Immature natural killer cell (primary cell): ENCODE measurements at regions not wholly inside any gene's neighbourhood (a gene's known extent, or its start where the extent isn't known, plus 50 kb on each side); places are given as distances from the start of the nearest gene placed in this dataset.

ENCODE experiments used
- DNase-seq, 3 donors: peaks; one replicate each; pipeline ENCODE4 v3.0.0; 2022; ENCODE audit warnings: mixed read lengths in 1 of 3
- H3K27ac Mint-ChIP-seq, 6 donors: one replicate each; pipeline ENCODE4 v1.8.0; 2020; ENCODE audit warnings: mixed read lengths in 6 of 6, mild to moderate bottlenecking in 5 of 6, inconsistent platforms in 4 of 6, moderate library complexity in 3 of 6
- H3K27me3 Mint-ChIP-seq, 3 donors: one replicate each; pipeline ENCODE4 v1.8.0; 2020 to 2021; ENCODE audit warnings: low read depth in 3 of 3, mild to moderate bottlenecking in 3 of 3, mixed read lengths in 3 of 3, moderate library complexity in 3 of 3, inconsistent platforms in 1 of 3
- H3K36me3 Mint-ChIP-seq, 3 donors: one replicate each; pipeline ENCODE4 v1.8.0; 2020; ENCODE audit warnings: mixed read lengths in 3 of 3, inconsistent platforms in 2 of 3, mild to moderate bottlenecking in 2 of 3
- H3K4me1 Mint-ChIP-seq, 2 donors: one replicate each; pipeline ENCODE4 v1.8.0; 2020; ENCODE audit warnings: inconsistent platforms in 2 of 2, mild to moderate bottlenecking in 2 of 2, mixed read lengths in 2 of 2, moderate library complexity in 1 of 2
- H3K4me3 Mint-ChIP-seq, 5 donors: one replicate each; pipeline ENCODE4 v1.8.0; 2020; ENCODE audit warnings: mild to moderate bottlenecking in 5 of 5, mixed read lengths in 5 of 5, inconsistent platforms in 3 of 5, moderate library complexity in 3 of 5
- H3K9me3 Mint-ChIP-seq, 6 donors: one replicate each; pipeline ENCODE4 v1.8.0; 2020; ENCODE audit warnings: mild to moderate bottlenecking in 6 of 6, mixed read lengths in 6 of 6, inconsistent platforms in 4 of 6, moderate library complexity in 3 of 6

DNA sequence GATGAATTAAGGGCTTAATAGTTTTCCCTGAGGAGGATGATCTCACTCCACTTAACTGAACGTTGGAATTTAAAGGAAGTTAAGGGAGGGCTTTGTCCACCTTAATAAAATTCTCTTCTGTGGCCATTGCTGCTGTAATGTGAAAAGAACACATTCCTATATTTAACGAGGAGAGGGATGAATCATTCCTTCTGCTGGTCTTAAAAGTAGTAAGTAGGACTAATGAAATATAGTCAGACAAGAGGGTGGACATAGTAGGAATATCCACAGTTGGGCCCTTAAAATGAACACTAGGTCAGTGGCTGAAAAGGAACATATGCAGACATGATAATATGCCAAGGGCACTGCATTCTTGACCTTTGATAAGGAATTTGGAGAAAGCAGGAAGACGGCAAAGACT is 405.6 kb downstream of the PMP22 start:
- no peak overlapping the region for H3K27ac Mint-ChIP-seq
- peaks cover 0 to 4% (median 0%) of the 10 kb centered on the region in 6 donors for H3K9me3 Mint-ChIP-seq
- H3K36me3 Mint-ChIP-seq, result no peaks in the 10 kb centered on the region
- DNase-seq, result no peak
- no peak overlapping the region for H3K4me3 Mint-ChIP-seq
- peaks cover 0 to 2% (median 0%) of the 10 kb centered on the region in 3 donors for H3K27me3 Mint-ChIP-seq
- H3K4me1 Mint-ChIP-seq, result no peaks in the 10 kb centered on the region

GRCh38 chr17:14856176-14856575 is 408.9 kb downstream of the PMP22 start:
- H3K9me3 Mint-ChIP-seq, result peaks cover 0 to 4% (median 0%) of the 10 kb centered on the region in 6 donors

DNA sequence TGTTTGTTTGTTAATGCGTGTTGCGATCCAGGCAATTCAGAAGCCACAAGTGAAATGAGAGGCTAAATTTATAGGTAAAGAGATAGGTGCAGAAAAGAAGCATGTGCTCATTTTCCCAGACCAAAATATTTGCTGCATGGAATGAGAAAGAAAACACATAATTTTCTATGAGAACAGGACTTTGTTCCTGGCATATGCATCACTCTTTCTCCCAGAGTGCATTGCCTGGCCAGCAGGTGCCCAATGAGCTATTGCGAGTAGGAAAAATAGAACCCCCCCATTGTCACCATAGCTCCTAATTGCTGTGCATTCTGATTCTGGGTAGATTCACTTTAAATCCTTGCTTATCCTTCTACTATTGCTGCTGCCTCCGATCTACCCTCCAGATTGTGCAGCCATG is 410.4 kb downstream of the PMP22 start:
- no peak overlapping the region for H3K27ac Mint-ChIP-seq
- no peak overlapping the region for H3K4me3 Mint-ChIP-seq
- H3K9me3 Mint-ChIP-seq, result peaks cover 0 to 4% (median 0%) of the 10 kb centered on the region in 6 donors
- H3K4me1 Mint-ChIP-seq, result no peaks in the 10 kb centered on the region
- H3K27me3 Mint-ChIP-seq, result peaks cover 0 to 4% (median 2%) of the 10 kb centered on the region in 3 donors
- no peak for DNase-seq
- no peaks in the 10 kb centered on the region for H3K36me3 Mint-ChIP-seq

More at GRCh38 chr17:14856176-14856575, 408.9 kb downstream of the PMP22 start:
- no peaks in the 10 kb centered on the region for H3K36me3 Mint-ChIP-seq
- H3K4me3 Mint-ChIP-seq, result no peak overlapping the region
- DNase-seq, result no peak
- H3K27me3 Mint-ChIP-seq, result peaks cover 0 to 2% (median 0%) of the 10 kb centered on the region in 3 donors
- no peak overlapping the region for H3K27ac Mint-ChIP-seq
- H3K4me1 Mint-ChIP-seq, result no peaks in the 10 kb centered on the region

- H3K36me3 Mint-ChIP-seq, result no peaks in the 10 kb centered on the region
- no peak overlapping the region for H3K27ac Mint-ChIP-seq
- H3K9me3 Mint-ChIP-seq, result peaks cover 0 to 2% (median 0%) of the 10 kb centered on the region in 6 donors
- H3K27me3 Mint-ChIP-seq, result peaks cover 4 to 8% (median 6%) of the 10 kb centered on the region in 3 donors
- no peak for DNase-seq
- no peak overlapping the region for H3K4me3 Mint-ChIP-seq
- no peaks in the 10 kb centered on the region for H3K4me1 Mint-ChIP-seq
These were observed 419.4 kb downstream of the PMP22 start for GRCh38 chr17:14845591-14846281.

DNA sequence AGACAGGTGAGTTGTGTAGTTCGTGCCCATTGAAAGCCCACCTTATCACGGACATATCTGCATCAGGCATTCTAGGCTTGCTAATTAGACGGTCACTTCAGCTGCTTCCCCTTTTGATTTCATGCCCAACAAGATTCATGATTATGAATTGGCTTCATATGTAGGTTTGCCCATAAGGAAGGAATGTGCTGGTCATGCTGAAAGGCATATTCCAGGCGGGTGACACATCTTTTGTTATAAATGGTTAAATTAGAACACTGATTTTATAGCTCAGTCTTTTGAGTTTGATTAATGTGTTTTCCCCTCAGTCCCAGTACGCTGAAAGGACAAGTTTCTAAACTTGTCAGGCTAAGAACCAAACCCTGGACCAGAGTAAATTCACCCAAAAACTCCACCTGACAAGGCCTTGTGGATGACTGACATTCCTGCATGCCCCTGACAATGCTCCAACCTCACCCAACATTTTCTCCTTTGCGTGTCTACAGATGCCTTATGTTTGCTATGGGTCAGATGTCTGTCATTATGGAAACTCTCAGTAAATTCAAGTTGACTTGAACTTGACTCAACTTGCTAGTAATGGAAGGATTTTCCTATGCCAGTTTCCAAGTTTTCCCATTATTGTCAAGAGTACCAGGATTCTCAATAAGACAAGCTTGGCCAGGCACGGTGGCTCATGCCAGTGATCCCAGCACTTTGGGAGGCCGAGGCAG is 421.9 kb downstream of the PMP22 start:
- Mint-ChIP-seq H3K27ac (no peak overlapping the region), H3K4me1 (no peaks in the 10 kb centered on the region), H3K36me3 (no peaks in the 10 kb centered on the region), H3K9me3 (peaks cover 0 to 2% (median 0%) of the 10 kb centered on the region in 6 donors), H3K4me3 (no peak overlapping the region), H3K27me3 (peaks cover 2 to 8% (median 2%) of the 10 kb centered on the region in 3 donors)
- DNase-seq, result no peak

DNA sequence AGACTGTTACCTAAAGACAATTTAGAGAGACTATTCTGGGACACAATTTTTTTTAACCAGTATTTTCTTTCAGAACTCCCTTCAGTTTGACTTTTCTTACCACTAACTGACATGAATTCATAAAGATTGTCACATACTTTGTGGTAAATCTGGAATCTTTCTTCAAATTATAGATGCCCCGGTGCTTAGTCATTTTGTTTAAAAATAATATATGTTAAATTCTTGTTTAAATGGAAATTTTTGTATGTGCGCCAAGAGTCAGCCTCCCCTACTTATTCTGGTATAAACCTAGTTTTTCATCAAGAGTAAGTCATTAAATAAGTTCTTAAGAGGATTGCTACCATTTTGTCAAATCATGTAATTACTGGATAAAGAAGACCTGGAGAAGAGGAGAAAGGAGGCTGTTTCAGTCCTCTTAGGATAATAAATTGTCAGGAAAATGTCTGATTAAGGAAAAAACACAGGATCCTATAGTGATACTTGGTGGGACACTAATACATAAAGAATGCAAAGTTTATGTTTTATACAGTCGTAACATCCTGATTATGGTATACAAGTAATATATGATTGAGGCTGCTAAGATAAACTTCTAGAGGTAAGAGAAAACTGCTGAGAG is 424.4 kb downstream of the PMP22 start:
- Mint-ChIP-seq H3K4me1 (no peaks in the 10 kb centered on the region), H3K36me3 (no peaks in the 10 kb centered on the region), H3K9me3 (peaks cover 0 to 7% (median 0%) of the 10 kb centered on the region in 6 donors), H3K4me3 (no peak overlapping the region), H3K27ac (no peak overlapping the region), H3K27me3 (peaks cover 2 to 6% (median 2%) of the 10 kb centered on the region in 3 donors)
- DNase-seq, result no peak

DNA sequence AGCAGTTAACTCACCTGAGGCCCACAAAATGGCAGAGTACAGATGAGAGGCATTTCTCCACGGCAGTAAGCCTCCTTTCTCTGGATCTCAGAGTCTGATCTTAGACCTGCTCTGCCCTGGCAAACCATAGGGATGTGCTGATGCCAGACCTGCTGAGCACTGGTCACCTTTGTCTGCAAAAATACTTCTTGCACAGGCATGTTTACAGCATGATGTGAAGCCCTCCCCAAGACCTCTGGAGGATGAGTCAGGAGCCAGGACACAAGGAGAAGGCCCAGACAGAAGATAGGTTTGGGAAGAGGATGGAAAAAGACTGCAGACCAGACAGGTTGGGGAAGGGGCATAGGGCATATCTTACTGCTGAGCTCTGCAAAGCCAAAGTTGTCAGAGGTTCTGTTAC is 426.6 kb downstream of the PMP22 start:
- peaks cover 0 to 7% (median 6%) of the 10 kb centered on the region in 3 donors for H3K27me3 Mint-ChIP-seq
- no peak overlapping the region for H3K27ac Mint-ChIP-seq
- H3K36me3 Mint-ChIP-seq, result no peaks in the 10 kb centered on the region
- no peaks in the 10 kb centered on the region for H3K4me1 Mint-ChIP-seq
- no peak overlapping the region for H3K4me3 Mint-ChIP-seq
- DNase-seq, result no peak
- H3K9me3 Mint-ChIP-seq, result peaks cover 0 to 7% (median 0%) of the 10 kb centered on the region in 6 donors

DNA sequence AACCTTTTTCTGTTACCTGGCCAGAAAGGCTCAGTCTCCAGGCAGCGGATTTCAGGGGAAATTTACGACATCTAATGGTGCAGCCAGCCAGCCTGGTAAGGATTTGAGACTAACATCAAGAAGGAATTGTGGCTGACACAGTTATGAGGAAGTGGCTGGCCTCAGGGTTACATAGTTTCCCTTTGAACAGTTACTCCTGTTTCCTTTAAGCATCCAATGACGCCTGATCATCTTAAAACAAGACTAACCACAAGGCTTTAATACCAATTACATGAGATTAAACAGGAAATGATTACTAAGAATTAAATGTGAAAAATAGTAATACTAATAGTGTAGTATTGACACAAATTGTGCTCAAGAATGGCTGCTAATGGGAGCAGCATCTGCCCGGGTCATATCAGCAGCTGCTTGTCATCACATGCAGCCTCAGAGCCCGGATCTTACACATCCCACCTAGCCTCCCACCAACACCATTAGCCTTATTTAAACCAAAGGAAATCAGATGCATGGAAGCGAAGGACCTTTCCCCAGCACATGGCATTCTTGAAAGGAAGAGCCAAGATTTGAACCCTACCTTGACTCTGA is 431.8 kb downstream of the PMP22 start:
- Mint-ChIP-seq H3K4me3 (no peak overlapping the region), H3K4me1 (peaks cover 2 to 6% of the 10 kb centered on the region in 2 donors), H3K27ac (no peak overlapping the region), H3K36me3 (no peaks in the 10 kb centered on the region), H3K27me3 (peaks cover 0 to 11% (median 5%) of the 10 kb centered on the region in 3 donors), H3K9me3 (peaks cover 0 to 5% (median 0%) of the 10 kb centered on the region in 6 donors)
- no peak for DNase-seq

GRCh38 chr17:14831491-14831890 is 433.6 kb downstream of the PMP22 start:
- H3K36me3 Mint-ChIP-seq, result no peaks in the 10 kb centered on the region
- DNase-seq, result no peak
- H3K9me3 Mint-ChIP-seq, result peaks cover 0 to 9% (median 0%) of the 10 kb centered on the region in 6 donors
- H3K27ac Mint-ChIP-seq, result no peak overlapping the region
- no peak overlapping the region for H3K4me3 Mint-ChIP-seq
- peaks cover 2 to 6% of the 10 kb centered on the region in 2 donors for H3K4me1 Mint-ChIP-seq
- peaks cover 0 to 11% (median 5%) of the 10 kb centered on the region in 3 donors for H3K27me3 Mint-ChIP-seq

GRCh38 chr17:14827396-14827919 is 437.7 kb downstream of the PMP22 start:
- Mint-ChIP-seq H3K4me3 (no peak overlapping the region), H3K4me1 (no peaks in the 10 kb centered on the region), H3K27ac (no peak overlapping the region), H3K27me3 (peaks cover 2 to 9% (median 3%) of the 10 kb centered on the region in 3 donors), H3K9me3 (peaks cover 0 to 6% (median 0%) of the 10 kb centered on the region in 6 donors), H3K36me3 (no peaks in the 10 kb centered on the region)
- no peak for DNase-seq

DNA sequence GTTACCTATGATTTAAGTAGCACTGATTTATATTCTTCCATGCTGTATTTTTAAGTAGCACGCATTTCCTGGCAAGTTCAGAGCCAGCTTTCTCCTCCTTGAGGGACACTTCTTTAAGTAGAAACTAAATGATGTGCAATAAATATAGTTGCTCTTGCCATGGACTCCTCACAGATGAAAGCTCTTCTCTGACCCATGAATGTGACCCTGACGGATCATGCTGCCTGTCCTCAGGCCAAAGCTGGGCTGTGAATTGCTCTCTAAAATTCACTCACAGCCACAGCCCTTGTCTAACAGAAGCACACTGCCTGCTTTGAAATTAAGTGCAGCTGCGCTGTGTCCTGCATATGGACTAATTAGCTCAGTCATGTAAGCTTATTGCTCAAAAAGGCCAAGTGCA is 438.8 kb downstream of the PMP22 start:
- no peaks in the 10 kb centered on the region for H3K4me1 Mint-ChIP-seq
- no peak for DNase-seq
- H3K27me3 Mint-ChIP-seq, result peaks cover 4 to 9% (median 4%) of the 10 kb centered on the region in 3 donors
- no peak overlapping the region for H3K27ac Mint-ChIP-seq
- no peaks in the 10 kb centered on the region for H3K36me3 Mint-ChIP-seq
- no peak overlapping the region for H3K4me3 Mint-ChIP-seq
- peaks cover 0 to 6% (median 0%) of the 10 kb centered on the region in 6 donors for H3K9me3 Mint-ChIP-seq

- DNase-seq, result no peak
- peaks cover 1 to 9% (median 5%) of the 10 kb centered on the region in 3 donors for H3K27me3 Mint-ChIP-seq
- no peaks in the 10 kb centered on the region for H3K4me1 Mint-ChIP-seq
- H3K36me3 Mint-ChIP-seq, result no peaks in the 10 kb centered on the region
- peaks cover 0 to 2% (median 0%) of the 10 kb centered on the region in 6 donors for H3K9me3 Mint-ChIP-seq
- H3K4me3 Mint-ChIP-seq, result no peak overlapping the region
- H3K27ac Mint-ChIP-seq, result no peak overlapping the region
These were observed 446.7 kb downstream of the PMP22 start for GRCh38 chr17:14818469-14818868.

GRCh38 chr17:14815079-14815478 is 450.0 kb downstream of the PMP22 start:
- Mint-ChIP-seq H3K27me3 (peaks cover 0 to 6% (median 1%) of the 10 kb centered on the region in 3 donors), H3K4me1 (no peaks in the 10 kb centered on the region), H3K36me3 (no peaks in the 10 kb centered on the region), H3K9me3 (peaks cover 0 to 5% (median 0%) of the 10 kb centered on the region in 6 donors), H3K4me3 (no peak overlapping the region), H3K27ac (no peak overlapping the region)
- DNase-seq, result no peak
